ENCODE measurements at regions not wholly inside any gene's neighbourhood (a gene's known extent, or its start where the extent isn't known, plus 50 kb on each side); places are given as distances from the start of the nearest gene placed in this dataset.

GRCh38 chr3:161600173-161600572, 103.6 kb downstream of the OTOL1 start:
- DNase-seq, result no peak
- Histone ChIP-seq H3K36me3 (replicated peaks in 1 of 2; ENCODE audit: control insufficient read depth in 1 of 2, insufficient read depth in 2 of 2, low read length in 2 of 2) (no peaks in the 10 kb centered on the region), H3K4me3 (replicated peaks in 1 of 3; ENCODE audit: low read depth in 2 of 3, low read length in 3 of 3) (no peak overlapping the region), H3K27me3 (ENCODE audit: control insufficient read depth in 2 of 2, insufficient read depth in 2 of 2, low read length in 2 of 2) (no peaks in the 10 kb centered on the region), H3K79me2 (ENCODE audit: insufficient read depth, low read length) (no peaks in the 10 kb centered on the region), H3K4me1 (ENCODE audit: control insufficient read depth in 1 of 2, insufficient read depth in 2 of 2, low read length in 2 of 2) (no peaks in the 10 kb centered on the region), H2AFZ (ENCODE audit: insufficient read depth, low read depth, low read length, poor library complexity, severe bottlenecking) (no peak overlapping the region), H3K9me3 (replicated peaks in 1 of 2; ENCODE audit: control insufficient read depth in 1 of 2, insufficient read depth in 1 of 2, low read length in 2 of 2) (no peaks in the 10 kb centered on the region), H3K9ac (ENCODE audit: insufficient read depth, low read length, poor library complexity, severe bottlenecking) (no peak overlapping the region), H3K4me2 (replicated peaks; ENCODE audit: extremely low read depth, low read length, poor library complexity, severe bottlenecking) (no peak overlapping the region), H3K27ac (ENCODE audit: low read depth in 1 of 2, low read length in 2 of 2) (no peak overlapping the region), H4K20me1 (ENCODE audit: insufficient read depth, low read length) (no peaks in the 10 kb centered on the region)
- no CpG with 5 or more reads among the region's 5 CpGs for WGBS (ENCODE audit: insufficient coverage)
- intact Hi-C loops (cut with micrococcal nuclease), result no loop called here
- Mint-ChIP-seq H3K4me3 (no peak overlapping the region), H3K27me3 (ENCODE audit: low read depth in 3 of 3) (no peaks in the 10 kb centered on the region), H3K27ac (no peak overlapping the region), H3K36me3 (no peaks in the 10 kb centered on the region), H3K4me1 (peaks cover 13% of the 10 kb centered on the region), H3K9me3 (peaks cover 0 to 2% (median 0%) of the 10 kb centered on the region in 7 donors)
- TF ChIP-seq, protein P1, sequence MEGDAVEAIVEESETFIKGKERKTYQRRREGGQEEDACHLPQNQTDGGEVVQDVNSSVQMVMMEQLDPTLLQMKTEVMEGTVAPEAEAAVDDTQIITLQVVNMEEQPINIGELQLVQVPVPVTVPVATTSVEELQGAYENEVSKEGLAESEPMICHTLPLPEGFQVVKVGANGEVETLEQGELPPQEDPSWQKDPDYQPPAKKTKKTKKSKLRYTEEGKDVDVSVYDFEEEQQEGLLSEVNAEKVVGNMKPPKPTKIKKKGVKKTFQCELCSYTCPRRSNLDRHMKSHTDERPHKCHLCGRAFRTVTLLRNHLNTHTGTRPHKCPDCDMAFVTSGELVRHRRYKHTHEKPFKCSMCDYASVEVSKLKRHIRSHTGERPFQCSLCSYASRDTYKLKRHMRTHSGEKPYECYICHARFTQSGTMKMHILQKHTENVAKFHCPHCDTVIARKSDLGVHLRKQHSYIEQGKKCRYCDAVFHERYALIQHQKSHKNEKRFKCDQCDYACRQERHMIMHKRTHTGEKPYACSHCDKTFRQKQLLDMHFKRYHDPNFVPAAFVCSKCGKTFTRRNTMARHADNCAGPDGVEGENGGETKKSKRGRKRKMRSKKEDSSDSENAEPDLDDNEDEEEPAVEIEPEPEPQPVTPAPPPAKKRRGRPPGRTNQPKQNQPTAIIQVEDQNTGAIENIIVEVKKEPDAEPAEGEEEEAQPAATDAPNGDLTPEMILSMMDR (IDR thresholded peaks at IDR 0.05), result no peak

GRCh38 chr3:161602475-161602874, 105.9 kb downstream of the OTOL1 start:
- H3K9ac ChIP-seq (ENCODE audit: insufficient read depth, low read length, poor library complexity, severe bottlenecking), result no peak overlapping the region
- intact Hi-C loops (cut with micrococcal nuclease), result no loop called here
- H3K27me3 Mint-ChIP-seq (ENCODE audit: low read depth in 3 of 3), result no peaks in the 10 kb centered on the region
- no peak overlapping the region for H3K4me2 ChIP-seq (replicated peaks; ENCODE audit: extremely low read depth, low read length, poor library complexity, severe bottlenecking)
- no peak for DNase-seq
- H3K36me3 ChIP-seq (replicated peaks in 1 of 2; ENCODE audit: control insufficient read depth in 1 of 2, insufficient read depth in 2 of 2, low read length in 2 of 2), result no peaks in the 10 kb centered on the region
- no peaks in the 10 kb centered on the region for H3K9me3 ChIP-seq (replicated peaks in 1 of 2; ENCODE audit: control insufficient read depth in 1 of 2, insufficient read depth in 1 of 2, low read length in 2 of 2)
- H3K79me2 ChIP-seq (ENCODE audit: insufficient read depth, low read length), result no peaks in the 10 kb centered on the region
- peaks cover 13% of the 10 kb centered on the region for H3K4me1 Mint-ChIP-seq
- peaks cover 0 to 2% (median 0%) of the 10 kb centered on the region in 7 donors for H3K9me3 Mint-ChIP-seq
- no peaks in the 10 kb centered on the region for H3K36me3 Mint-ChIP-seq
- H2AFZ ChIP-seq (ENCODE audit: insufficient read depth, low read depth, low read length, poor library complexity, severe bottlenecking), result no peak overlapping the region
- H3K4me3 ChIP-seq (replicated peaks in 1 of 3; ENCODE audit: low read depth in 2 of 3, low read length in 3 of 3), result no peak overlapping the region
- no peaks in the 10 kb centered on the region for H3K27me3 ChIP-seq (ENCODE audit: control insufficient read depth in 2 of 2, insufficient read depth in 2 of 2, low read length in 2 of 2)
- WGBS (ENCODE audit: insufficient coverage), result no CpG with 5 or more reads among the region's 1 CpG
- no peaks in the 10 kb centered on the region for H3K4me1 ChIP-seq (ENCODE audit: control insufficient read depth in 1 of 2, insufficient read depth in 2 of 2, low read length in 2 of 2)
- no peak overlapping the region for H3K4me3 Mint-ChIP-seq
- H4K20me1 ChIP-seq (ENCODE audit: insufficient read depth, low read length), result no peaks in the 10 kb centered on the region
- no peak overlapping the region for H3K27ac Mint-ChIP-seq
- H3K27ac ChIP-seq (ENCODE audit: low read depth in 1 of 2, low read length in 2 of 2), result no peak overlapping the region
- TF ChIP-seq, protein P1 (IDR thresholded peaks at IDR 0.05), result no peak

All from CD14-positive monocyte (primary cell).